PC-9 (cell line): ENCODE measurements at regions not wholly inside any gene's neighbourhood (a gene's known extent, or its start where the extent isn't known, plus 50 kb on each side); places are given as distances from the start of the nearest gene placed in this dataset.

Experiments
- EZH2 ChIP-seq: fragments of 200-600 bp; sonication (generic); IDR thresholded peaks from 2 replicates; pipeline ENCODE4 v1.8.0; 2017; ENCODE audit warnings: antibody characterized with exemption, low read depth
- TF ChIP-seq, protein P1 (sequence below): fragments of 200-600 bp; sonication (generic); conservative IDR thresholded peaks from 2 replicates; pipeline ENCODE4 v1.6.1; 2017; ENCODE audit warnings: mixed run types, antibody characterized with exemption, mild to moderate bottlenecking, moderate library complexity

DNA sequence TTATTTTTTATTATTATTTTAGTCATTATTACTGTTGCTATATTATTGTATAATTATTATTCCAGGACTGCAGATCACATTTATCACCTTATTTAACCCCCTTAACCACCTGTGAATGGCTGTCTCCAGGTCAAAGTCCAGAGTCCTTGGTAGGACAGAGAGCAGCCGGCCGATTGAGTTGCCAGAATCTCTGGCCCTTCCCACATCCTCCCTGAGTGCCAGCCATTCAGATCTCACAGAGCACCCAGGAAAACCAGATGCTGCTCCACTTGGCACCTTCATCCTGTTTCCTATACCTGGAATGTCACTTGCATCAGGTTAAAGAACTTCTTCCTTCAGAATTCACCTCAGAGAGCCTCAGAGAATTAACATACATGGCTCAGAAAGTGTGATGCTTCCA, 101.1 kb downstream of the ELAPOR2 start:
- TF ChIP-seq, protein P1, sequence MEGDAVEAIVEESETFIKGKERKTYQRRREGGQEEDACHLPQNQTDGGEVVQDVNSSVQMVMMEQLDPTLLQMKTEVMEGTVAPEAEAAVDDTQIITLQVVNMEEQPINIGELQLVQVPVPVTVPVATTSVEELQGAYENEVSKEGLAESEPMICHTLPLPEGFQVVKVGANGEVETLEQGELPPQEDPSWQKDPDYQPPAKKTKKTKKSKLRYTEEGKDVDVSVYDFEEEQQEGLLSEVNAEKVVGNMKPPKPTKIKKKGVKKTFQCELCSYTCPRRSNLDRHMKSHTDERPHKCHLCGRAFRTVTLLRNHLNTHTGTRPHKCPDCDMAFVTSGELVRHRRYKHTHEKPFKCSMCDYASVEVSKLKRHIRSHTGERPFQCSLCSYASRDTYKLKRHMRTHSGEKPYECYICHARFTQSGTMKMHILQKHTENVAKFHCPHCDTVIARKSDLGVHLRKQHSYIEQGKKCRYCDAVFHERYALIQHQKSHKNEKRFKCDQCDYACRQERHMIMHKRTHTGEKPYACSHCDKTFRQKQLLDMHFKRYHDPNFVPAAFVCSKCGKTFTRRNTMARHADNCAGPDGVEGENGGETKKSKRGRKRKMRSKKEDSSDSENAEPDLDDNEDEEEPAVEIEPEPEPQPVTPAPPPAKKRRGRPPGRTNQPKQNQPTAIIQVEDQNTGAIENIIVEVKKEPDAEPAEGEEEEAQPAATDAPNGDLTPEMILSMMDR = no peak
- TF ChIP-seq EZH2 = no peak
